NK-92 (cell line): ENCODE measurements at regions not wholly inside any gene's neighbourhood (a gene's known extent, or its start where the extent isn't known, plus 50 kb on each side); places are given as distances from the start of the nearest gene placed in this dataset.
"Not testable (repeated sequence)": the region's sequence is repeated elsewhere in the genome, so short reads cannot be mapped to it uniquely, and the experiment has no call there.

Experiments
- DNase-seq: peaks from one replicate; lab custom pipeline; 2025; ENCODE audit not compliant: unreplicated experiment; lab: John Stamatoyannopoulos, UW

GRCh38 chr2:9707611-9708160, 76.9 kb upstream of the YWHAQ start:
- no peak for DNase-seq

DNA sequence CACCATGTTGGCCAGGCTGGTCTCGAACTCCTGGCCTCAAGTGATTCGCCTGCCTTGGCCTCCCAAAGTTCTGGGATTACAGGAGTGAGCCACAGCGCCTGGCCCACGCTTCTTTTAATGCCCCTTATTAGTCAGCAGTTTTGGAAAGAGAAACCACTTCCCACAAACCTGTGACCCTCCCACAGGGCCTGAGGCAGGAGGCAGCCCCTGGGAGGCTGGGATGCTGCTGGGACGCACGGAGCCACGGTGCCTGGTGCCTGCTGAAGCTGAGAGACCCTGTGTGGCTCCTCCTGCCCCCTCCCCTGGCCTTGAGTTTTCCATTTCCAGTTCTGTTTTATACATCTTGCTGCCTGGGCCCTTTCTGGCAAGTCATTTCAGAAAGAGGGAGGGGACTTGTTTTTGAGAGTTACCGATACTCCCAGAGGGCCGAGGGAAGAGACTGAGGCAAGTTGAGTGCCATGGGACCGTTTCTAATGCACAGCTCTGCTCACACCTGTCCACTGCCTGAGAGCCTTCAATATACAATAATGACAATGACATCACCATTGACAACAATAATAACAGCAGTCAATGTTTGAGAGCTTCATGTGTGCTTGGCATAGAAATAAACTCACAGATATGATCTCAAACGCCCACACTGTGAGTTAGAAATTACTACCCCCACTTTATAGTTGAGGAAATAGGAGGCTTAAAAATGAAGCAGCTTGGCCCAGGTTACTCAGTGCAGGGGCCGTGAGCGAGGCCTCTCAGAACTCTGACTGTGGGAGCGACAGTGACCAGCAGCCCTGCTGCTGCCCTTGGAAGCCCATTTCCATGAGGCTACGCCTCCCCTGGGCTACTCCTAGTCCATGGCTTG, 78.1 kb upstream of the YWHAQ start:
- no peak for DNase-seq

DNA sequence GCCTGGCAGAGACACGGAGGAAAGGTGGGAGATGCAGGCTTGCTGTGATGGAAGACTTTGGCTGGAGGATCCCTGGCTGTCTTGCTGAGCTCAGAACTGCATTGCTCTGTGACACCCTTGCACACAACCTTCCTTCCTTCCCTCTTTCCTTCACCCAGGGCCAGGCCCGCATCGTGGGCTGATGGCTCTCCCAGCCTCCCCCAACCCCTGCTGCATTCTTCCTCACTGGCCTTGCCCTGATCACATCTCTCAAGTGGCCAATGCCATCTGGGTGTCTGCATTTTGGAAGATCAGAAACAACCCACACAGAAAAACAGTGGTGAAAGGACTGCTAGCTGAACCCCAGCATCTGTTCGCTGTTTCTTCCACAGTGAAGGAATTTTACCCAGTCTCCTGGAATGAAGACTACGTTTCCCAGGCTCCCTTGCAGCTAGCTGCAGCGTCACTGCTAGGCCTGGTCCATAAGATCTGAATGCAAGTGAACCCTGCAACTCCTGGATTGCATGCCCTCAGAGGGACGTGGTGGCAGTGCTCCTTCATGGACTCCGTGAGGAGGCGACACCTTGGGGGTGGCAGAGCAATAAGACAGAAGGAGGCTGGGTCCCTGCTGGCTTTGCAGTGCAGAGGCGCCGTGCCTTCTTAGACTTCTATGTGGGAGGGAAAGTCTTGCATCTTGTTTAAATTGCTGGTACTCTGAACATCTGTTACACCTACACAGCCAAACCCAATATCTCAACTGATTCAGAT, 78.9 kb upstream of the YWHAQ start:
- DNase-seq: no peak

DNA sequence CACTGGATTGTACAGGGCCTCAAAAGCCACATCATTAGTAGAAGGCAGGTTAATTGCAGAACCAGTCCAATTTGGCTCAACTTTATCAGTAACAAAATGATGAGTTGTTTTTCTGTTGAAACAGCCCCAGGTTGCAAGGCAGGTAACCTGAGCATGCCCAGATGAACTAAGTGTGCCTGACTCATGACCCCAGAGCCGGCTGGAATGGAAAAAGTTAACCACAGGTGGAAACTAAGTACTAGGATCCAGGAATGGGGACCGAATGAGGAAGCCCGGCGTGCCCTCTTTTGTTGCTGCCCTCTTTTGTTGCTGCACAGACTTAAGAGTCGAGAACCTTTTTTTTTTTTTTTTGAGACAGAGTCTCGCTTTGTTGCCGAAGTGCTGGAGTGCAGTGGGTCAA, 79.5 kb upstream of the YWHAQ start:
- DNase-seq: no peak

- DNase-seq: no peak
These were observed 81.5 kb upstream of the YWHAQ start for GRCh38 chr2:9712263-9712662.

- no peak for DNase-seq
These were observed 83.9 kb upstream of the YWHAQ start for GRCh38 chr2:9714630-9715214.

- no peak for DNase-seq
These were observed 84.4 kb upstream of the YWHAQ start for GRCh38 chr2:9715238-9715637.

DNA sequence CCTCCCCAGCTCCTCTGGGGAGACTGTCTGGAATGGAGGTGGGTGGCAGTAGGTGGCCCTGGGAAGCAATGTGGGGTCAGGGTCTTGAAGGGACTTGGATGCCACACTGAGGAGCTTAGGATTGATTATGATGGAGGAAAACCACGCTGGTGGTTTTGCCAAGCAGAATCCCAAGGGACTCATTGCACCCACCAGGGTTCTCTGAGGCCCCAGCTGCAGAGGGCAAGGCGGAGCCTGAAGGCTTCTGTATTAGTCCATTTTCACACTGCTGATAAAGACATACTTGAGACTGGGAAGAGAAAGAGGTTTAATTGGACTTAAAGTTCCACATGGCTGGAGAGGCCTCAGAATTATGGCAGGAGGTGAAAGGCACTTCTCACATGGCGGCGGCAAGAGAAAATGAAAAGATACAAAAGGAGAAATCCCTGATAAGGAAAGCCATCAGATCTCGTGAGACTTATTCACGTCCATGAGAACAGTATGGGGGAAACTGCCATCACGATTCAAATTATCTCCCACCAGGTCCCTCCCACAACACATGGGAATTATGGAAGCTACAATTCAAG, 87.2 kb upstream of the YWHAQ start:
- DNase-seq: no peak

GRCh38 chr2:9720352-9721093, 89.7 kb upstream of the YWHAQ start:
- DNase-seq: no peak

- no peak for DNase-seq
These were observed 90.5 kb upstream of the YWHAQ start for GRCh38 chr2:9721344-9721743.

DNA sequence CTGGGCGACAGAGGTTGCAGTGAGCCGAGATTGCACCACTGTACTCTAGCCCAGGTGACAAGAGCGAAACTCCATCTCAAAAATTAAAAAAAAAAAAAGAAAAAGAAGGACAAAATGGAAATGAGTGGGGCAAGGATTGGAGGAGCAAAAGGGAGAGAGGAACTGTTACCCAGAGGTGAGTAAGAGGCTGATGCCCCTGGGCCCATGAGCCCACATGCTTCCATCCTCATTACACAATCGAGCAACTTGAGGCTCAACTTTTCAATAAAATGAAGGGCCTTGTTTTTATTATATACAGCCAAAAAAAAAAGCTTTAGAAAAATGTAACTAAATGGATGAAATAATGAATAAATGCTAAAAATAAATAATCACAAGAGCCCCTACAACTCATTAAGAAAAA, 91.7 kb upstream of the YWHAQ start:
- DNase-seq: no peak

- DNase-seq: no peak
These were observed 93.8 kb upstream of the YWHAQ start for GRCh38 chr2:9724565-9724964.

DNA sequence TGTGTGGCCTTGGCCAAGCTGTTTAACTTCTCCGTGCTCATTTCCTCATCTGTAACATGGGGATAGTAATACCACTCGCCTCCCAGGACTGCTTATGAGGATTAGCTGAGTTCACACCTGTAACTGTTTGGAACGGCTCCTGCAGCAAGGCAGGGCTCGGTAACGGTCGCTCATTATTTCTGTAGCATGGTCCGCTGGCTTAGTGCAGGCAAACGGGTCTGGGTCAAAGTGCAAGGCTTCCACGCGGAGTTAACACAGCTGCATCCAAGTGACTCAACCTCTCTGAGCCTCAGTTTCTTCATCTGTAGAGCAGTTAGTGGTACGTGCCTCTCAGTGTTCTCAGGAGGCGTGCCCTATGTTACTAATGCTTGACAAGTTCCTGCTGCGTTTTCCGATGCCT, 94.3 kb upstream of the YWHAQ start:
- no peak for DNase-seq

- not testable (repeated sequence) for DNase-seq
These were observed 95.2 kb upstream of the YWHAQ start for GRCh38 chr2:9726016-9726415.

DNA sequence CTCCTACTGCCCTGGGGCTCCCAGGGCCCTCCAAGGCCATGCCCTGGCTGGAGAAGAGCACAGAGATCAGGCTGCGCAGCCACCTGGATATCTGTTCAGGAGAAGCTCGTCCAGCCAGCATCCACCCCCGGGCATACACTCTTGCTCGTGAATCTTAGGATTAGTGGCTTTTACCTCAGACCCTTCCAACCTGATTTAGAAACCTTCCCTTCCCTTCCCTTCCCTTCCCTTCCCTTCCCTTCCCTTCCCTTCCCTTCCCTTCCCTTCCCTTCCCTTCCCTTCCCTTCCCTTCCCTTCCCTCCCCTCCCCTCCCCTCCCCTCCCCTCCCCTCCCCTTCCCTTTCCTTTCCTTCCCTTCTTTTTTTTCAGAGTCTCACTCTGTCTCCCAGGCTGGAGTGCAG, 99.7 kb upstream of the YWHAQ start:
- not testable (repeated sequence) for DNase-seq

GRCh38 chr2:9732824-9733223, 102.0 kb upstream of the YWHAQ start:
- no peak for DNase-seq

DNA sequence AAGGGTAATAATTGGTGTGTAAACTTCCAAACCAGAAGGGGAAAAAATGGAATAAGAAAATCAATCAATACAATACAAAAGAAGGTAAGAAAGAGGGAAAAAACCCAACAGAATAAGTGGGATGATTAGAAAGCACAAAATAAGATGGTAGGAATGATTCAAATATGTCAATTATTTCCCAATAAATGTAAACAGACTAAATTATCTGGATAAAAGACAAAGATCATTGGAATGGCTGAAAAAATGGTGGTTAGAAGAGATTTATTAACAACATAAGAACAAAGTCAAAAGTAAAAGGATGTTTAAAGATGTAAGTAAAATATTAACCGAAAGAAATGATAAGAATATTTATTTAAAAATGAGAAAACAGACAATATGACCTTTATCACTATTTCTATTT, 103.5 kb upstream of the YWHAQ start:
- DNase-seq: no peak

DNA sequence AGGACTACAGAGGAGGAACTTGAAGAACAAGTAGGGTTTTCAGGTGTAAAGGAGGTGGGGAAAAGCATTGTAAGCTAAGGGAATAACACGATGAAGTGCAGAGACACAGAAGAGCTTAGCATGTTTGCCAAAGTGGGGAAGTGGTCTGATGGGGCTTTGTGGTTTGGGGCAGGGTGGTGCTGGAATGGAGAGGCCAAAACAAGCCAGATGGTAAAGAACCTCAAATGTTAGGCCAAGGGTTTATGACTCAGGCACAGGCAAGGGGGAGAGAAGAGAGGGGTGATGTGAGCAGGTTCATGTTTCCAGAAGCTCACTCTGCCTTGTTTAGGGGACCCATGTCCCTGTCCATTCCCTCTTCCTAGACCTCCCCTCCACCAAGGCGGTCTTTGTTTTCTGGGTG, 104.5 kb upstream of the YWHAQ start:
- no peak for DNase-seq

DNA sequence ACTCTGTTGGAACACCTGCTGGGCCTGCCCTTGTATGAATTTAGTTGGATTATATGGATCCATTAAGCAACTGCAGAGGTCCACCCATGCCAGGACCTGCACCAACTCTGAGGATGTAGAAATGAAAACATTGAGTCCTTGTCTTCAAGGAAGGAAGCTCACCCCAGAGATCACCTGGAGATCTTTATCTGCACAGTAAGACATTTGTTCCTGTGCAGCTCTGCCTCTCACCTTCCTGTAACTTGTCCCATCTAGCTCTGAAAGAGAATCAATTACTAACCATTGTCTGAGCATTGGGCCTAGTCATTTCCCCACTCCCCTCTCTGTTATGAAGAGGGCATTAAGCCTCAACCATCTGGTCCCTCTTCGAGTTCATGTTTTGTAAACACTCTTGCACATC, 105.2 kb upstream of the YWHAQ start:
- DNase-seq: no peak

- no peak for DNase-seq
These were observed 106.0 kb upstream of the TAF1B start for GRCh38 chr2:9737053-9737875.
